ENCODE measurements at regions not wholly inside any gene's neighbourhood (a gene's known extent, or its start where the extent isn't known, plus 50 kb on each side); places are given as distances from the start of the nearest gene placed in this dataset.

GRCh38 chr7:41203542-41203941 is 499.3 kb downstream of the INHBA start:
- TF ChIP-seq FOXM1 (IDR thresholded peaks at IDR 0.05; ENCODE audit: low read depth, low read length): no peak
- TF ChIP-seq EZH2 (IDR thresholded peaks at IDR 0.05; ENCODE audit: borderline replicate concordance, control insufficient read depth, low read depth, low read length): no peak
- TF ChIP-seq, protein P1, sequence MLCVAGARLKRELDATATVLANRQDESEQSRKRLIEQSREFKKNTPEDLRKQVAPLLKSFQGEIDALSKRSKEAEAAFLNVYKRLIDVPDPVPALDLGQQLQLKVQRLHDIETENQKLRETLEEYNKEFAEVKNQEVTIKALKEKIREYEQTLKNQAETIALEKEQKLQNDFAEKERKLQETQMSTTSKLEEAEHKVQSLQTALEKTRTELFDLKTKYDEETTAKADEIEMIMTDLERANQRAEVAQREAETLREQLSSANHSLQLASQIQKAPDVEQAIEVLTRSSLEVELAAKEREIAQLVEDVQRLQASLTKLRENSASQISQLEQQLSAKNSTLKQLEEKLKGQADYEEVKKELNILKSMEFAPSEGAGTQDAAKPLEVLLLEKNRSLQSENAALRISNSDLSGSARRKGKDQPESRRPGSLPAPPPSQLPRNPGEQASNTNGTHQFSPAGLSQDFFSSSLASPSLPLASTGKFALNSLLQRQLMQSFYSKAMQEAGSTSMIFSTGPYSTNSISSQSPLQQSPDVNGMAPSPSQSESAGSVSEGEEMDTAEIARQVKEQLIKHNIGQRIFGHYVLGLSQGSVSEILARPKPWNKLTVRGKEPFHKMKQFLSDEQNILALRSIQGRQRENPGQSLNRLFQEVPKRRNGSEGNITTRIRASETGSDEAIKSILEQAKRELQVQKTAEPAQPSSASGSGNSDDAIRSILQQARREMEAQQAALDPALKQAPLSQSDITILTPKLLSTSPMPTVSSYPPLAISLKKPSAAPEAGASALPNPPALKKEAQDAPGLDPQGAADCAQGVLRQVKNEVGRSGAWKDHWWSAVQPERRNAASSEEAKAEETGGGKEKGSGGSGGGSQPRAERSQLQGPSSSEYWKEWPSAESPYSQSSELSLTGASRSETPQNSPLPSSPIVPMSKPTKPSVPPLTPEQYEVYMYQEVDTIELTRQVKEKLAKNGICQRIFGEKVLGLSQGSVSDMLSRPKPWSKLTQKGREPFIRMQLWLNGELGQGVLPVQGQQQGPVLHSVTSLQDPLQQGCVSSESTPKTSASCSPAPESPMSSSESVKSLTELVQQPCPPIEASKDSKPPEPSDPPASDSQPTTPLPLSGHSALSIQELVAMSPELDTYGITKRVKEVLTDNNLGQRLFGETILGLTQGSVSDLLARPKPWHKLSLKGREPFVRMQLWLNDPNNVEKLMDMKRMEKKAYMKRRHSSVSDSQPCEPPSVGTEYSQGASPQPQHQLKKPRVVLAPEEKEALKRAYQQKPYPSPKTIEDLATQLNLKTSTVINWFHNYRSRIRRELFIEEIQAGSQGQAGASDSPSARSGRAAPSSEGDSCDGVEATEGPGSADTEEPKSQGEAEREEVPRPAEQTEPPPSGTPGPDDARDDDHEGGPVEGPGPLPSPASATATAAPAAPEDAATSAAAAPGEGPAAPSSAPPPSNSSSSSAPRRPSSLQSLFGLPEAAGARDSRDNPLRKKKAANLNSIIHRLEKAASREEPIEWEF (IDR thresholded peaks at IDR 0.05; ENCODE audit: insufficient replicate concordance, low read depth, low read length): no peak

Measured in GM12878 (cell line).